HL-60 (cell line): ENCODE measurements at regions not wholly inside any gene's neighbourhood (a gene's known extent, or its start where the extent isn't known, plus 50 kb on each side); places are given as distances from the start of the nearest gene placed in this dataset.

Experiments
- POLR2AphosphoS5 ChIP-seq: IDR thresholded peaks from 2 replicates; pipeline ENCODE4 v1.6.1; 2012; ENCODE audit warnings: low read depth
- SPI1 ChIP-seq: IDR thresholded peaks from 2 replicates; pipeline ENCODE4 v1.6.1; 2012; ENCODE audit warnings: low read depth, mild to moderate bottlenecking, borderline replicate concordance
- TF ChIP-seq, protein P1 (sequence below): IDR thresholded peaks from one replicate; pipeline ENCODE4 v1.5.1; 2011; ENCODE audit warnings: low read length, control low read depth, inconsistent platforms; ENCODE audit not compliant: insufficient read depth

GRCh38 chr13:86572115-86572514 is 772.9 kb upstream of the SLITRK6 start:
- TF ChIP-seq, protein P1, sequence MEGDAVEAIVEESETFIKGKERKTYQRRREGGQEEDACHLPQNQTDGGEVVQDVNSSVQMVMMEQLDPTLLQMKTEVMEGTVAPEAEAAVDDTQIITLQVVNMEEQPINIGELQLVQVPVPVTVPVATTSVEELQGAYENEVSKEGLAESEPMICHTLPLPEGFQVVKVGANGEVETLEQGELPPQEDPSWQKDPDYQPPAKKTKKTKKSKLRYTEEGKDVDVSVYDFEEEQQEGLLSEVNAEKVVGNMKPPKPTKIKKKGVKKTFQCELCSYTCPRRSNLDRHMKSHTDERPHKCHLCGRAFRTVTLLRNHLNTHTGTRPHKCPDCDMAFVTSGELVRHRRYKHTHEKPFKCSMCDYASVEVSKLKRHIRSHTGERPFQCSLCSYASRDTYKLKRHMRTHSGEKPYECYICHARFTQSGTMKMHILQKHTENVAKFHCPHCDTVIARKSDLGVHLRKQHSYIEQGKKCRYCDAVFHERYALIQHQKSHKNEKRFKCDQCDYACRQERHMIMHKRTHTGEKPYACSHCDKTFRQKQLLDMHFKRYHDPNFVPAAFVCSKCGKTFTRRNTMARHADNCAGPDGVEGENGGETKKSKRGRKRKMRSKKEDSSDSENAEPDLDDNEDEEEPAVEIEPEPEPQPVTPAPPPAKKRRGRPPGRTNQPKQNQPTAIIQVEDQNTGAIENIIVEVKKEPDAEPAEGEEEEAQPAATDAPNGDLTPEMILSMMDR: no peak
- TF ChIP-seq SPI1: no peak
- TF ChIP-seq POLR2AphosphoS5: no peak
